GM18498 (cell line): ENCODE measurements at regions not wholly inside any gene's neighbourhood (a gene's known extent, or its start where the extent isn't known, plus 50 kb on each side); places are given as distances from the start of the nearest gene placed in this dataset.
A peak's percentile ranks its signal among the peaks of the same experiment; 100 is the strongest.

Experiments used
- ATAC-seq: cut with Tn5 transposase; IDR thresholded peaks from one replicate; pipeline ENCODE4 v1.9.1; 2021; ENCODE audit warnings: mild to moderate bottlenecking, moderate library complexity; ENCODE audit not compliant: unreplicated experiment

DNA sequence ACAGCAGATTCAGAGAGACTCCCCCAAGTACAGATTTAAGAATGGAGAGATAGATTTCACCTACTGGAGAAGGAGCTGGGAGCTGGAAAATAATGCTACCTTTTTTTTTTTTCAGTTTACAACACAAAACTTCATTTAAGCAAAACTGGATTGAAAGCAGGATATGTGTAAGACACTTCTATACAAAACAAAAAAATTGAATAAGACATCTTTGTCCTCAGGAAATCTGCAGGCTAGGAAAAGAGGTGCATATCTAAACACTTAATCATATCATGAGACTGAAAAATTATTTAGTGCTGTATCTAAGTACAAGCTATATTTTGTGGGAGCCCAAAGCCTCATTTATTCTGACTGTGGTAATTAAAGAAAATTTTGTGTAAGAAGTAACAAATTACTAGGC is 516.1 kb downstream of the ZIC1 start:
- no peak for ATAC-seq

DNA sequence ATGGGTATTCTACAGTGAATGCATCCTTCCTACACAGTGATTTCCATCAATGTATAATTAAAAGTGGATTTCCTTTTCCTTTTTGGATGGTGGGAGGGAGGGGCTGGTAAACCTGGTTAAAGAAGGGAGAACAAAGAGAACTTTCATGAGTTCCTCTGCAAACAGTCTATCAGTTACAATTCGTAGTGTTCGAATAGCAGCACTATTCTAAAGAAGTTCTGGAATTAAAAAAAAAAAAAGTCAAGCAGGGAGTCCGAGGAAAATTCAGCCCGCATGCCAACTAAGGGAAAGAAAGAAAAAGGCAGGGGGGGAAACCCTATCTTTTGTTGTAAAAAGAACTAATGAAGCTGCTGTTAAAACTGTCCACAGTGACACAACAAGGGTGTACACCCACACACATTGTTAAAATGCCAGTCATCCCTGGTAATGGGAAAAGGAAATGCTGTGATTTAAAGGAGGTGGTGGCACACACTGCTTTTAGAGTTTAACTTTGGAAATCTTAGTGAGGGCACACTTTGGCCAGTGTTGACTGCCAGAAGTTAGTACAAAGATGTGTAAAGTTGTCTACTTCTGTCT is 521.2 kb downstream of the ZIC1 start:
- ATAC-seq: no peak

DNA sequence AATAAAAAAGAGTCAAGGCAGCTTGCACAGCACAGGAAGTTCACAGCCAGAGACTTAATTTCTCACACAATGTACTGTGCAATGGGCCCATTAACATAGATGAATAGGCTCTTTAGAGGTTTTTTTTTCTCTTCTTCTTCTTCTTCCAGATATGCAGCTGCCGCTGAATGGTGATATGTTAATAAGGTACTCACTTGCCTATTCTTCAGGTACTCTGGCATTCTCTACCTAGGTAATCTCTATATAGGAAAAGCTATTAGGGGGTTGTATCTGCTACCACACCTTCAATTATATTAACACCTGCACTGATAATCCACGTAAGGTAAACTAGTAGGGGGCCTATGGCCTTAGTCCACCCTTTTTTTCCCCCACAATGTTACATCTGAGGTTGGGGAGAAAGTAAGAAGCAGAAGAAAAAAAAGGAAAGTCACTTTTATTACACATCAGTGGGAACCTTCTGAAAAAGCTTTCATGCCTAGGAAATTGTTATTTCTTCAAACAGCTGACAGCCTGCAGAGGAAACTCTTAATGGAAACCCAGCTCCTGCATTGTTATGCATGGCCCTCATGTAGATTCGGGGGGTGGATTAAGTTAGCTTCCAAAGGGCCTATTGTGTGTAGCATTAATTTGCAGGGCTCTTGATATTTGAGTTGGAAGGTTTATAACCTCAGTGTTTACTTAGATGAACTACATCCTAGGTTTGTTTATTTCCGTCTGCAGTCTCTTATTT is 525.5 kb downstream of the ZIC1 start:
- ATAC-seq: no peak

DNA sequence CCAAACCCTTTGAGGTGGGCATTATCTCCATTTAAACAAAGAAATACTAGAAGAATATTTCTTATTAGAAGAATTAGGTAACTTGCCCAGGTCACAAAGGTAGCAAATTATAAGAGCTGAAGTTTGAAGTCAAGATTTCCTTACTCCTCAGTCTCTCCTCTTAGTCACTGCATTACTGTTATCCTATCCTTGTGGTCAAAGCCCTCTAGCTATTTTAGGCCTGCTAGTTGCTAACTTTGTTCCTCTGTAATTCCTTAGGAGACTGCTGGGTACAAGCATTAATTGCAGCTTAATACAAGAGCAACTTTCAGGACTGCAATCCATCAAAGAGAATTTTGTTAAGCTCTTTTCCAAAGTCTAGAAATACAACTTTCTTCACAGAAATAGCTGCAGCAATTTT is 528.2 kb downstream of the ZIC1 start:
- no peak for ATAC-seq

DNA sequence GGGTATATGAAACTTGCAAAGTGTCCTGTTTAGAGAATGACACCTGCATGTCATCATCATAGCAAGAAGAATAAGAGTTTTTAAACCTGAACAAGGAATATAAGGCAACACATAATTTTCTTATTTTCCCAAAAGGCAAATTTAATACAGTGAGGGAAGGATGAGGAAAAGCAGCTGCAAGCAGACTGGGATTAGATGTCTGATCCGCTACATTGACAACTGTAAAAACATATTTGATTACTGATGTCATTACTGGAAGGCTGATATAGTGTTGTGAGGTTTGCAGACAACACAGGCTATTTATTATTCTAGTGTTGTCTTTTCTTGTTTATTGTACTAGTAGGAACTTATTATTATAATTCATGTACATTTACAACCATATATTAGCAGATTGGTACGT is 528.7 kb downstream of the ZIC1 start:
- ATAC-seq: no peak

DNA sequence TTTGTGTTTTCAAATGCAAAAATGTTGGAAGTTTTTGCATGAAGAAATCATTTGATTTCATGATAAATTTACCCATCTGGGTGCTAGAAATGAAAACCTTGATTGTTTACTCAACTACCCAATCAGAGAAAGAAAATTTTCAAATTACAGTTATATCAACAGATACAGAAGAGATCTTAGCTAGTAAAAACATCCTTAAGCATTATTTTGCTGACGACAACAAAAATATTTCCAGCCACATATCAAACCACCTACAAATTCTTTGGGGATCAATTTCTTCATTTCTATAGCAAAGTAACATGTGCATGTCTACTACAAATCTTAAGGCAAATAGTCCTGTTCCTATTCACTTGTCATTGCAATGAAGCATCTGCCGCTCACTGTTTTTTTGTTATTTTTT is 530.3 kb downstream of the ZIC1 start:
- no peak for ATAC-seq

DNA sequence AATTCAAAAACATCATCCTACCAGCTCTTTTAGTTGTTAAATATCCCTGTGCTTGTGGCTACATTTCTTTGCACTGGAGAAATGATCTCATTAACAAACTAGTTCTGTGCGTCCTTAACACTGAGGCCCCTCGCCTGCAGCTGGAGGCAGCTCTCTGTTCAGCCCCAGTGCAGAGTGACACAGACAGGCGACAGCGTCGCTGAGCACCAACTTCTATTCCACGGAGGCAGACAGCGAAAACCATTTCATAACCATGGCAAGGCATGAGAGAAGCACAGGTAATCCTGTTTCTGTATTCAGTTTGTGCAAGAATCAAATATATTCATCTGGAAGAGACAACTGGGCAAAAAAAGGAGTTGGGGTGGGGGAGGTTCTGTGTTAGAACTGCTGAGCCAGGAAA is 530.7 kb downstream of the ZIC1 start:
- ATAC-seq: no peak

DNA sequence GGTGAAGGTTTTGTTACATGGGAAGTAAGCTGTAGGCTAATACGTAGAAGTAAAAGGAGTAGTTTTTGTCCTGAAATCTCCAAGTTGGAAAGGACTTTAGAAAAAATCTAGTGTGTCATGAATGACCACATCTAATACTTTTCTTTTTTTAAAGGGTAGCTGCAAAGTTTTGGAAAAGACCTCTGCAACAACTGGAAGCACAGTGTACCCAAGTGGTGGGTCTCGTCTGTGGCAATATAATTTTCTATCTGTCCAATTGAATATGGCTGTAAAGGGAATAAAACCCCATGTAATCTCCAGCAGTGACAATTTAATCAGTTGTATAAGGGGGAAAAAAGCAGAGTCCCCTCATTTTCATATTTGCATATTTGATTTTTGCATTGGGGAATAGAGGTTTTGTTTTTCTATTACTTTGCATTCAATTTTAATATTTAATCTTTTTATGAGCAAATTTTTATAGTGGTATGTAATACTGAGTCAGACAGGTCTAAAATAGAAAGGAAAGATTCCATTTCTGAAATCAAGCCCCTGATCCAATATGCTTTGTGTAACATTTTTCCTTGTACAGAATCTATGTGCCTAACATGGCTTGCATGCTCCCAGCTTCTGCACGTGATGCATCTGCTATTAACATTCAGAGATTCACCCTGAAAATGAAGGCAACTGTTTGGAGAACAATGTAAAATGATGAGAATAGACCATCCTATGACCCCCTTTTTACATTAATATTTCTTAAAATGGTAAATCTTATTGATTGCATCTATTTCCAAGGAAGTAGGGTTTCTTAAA is 531.4 kb downstream of the ZIC1 start:
- ATAC-seq: no peak

DNA sequence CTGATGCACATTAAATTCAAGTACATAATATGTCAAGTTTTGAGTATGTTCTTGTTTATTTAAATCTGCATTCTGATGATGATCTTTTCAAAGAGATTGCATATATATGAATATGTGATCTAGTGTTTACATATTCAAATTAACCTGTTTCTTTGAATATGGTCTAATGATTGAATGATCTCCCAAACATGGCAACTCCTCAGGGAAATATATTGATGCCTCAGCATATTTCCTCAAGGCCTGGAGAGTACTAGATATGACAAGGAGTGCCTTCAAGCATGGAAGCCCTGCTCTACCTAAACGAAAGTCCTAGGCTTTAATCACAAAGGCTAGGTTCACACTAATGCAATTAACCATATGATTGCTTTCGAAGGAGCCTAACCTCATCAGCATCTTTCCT is 532.8 kb downstream of the ZIC1 start:
- no peak for ATAC-seq

DNA sequence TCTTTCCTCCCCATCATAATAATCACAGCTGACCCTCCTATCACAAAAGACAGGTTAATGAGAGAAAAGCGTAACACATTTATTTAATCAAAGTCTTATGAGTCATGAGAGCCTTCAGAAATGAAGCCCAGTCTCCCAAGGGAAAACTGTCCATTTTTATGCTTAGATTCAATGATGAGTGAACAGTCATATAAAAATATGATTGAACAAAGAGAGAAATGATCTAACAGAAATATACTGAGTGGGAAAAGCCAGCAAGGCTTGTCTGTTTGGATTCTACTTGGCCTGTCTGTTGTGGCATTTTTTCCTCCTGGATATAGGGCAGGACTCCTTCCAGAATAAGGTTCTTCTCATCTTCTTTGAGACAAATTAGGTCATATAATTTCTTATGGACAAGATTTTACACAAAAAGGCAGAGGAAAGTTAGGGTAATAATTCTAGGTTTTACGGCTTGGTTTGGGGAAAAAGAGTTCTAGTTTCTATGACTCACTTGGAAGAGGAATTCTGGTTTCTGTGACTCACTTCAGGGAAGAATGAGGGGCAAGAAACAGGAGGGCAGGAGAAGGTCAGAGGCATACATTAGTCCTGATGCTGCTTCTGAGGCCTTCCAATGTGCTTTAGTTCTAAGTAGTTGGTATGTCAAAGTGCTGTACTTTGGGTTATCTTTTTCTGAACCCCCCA is 534.2 kb downstream of the ZIC1 start:
- ATAC-seq: no peak

DNA sequence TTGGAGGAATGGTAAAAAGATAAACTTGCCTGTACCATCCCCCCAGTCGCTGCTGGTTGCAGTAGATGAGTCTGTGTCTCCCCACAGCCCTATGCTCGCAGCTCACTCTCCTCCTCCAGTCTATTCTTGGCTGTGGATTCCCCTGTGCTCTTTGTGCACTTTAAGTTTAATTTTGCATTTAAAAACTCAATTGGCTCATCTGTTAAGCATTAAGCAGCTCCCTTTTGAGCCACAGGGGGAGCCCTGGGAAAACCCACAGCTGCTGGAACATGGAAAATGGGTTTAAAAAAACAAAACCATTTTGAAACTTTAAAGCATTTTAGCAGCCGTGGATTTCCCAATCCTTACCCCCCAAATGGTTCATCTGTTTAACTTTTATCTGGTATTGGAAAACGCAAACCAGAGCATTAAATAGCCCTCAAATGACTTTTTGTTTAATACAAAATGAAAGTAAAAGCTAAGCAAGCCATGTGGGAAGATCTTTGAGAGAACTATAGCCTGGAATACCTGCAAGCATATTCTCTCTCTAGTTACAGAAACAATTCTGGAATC is 536.9 kb downstream of the ZIC1 start:
- peak; percentile 71 for ATAC-seq

DNA sequence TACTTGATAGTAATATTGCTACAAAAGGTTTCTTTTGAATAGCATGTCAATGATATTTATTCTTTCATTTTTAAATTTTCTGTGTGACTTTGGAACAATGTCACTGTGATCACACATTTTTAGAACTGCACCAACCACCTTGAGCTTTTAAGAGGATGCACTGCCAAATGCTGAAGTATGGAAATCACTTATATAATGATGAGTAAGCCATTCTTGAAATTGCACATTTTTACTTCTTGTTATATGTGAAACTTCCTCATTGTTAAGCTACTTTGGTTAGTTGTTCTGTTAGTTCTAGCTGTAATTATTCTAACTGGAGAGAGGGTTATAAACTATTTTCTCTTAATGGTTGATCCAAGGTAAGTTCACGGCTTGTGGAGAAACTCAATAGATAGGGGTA is 547.5 kb downstream of the ZIC1 start:
- no peak for ATAC-seq

DNA sequence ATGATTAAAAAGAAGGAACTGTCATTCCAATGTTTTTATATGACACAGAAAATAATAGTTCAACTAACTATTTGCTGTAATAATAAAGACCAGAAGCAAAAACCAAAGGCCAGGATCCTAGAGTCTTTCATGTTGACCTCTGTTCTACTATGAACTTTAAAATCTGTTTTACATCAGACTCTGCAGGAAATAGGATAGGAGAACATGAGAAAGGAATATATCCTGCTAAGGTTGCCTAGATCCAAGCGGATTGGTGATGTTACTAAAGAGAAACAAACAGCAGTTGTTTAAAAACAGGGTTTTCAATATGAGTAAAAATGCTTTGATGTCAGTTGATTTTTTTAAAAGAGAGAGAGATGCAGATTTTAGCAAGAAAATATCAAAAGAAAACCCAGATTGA is 549.6 kb downstream of the ZIC1 start:
- no peak for ATAC-seq

DNA sequence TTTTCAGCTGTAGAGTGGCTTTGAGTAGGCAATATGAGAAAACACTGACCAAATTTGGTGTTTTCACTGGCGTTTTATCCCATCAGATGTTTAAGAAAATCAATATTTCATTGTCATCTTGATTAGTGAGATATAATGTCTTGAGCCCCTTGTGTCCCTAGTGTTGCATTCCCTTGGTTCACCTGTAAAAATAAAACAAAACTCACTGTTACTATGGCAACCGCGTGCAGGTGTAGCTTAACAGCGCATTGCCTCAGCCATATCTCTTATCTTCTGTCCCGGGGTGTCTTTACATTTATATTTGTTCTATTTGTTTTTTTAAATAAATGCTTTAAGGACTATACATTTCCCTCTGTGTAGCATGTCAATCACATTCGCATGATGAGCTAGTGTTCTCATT is 551.6 kb downstream of the ZIC1 start:
- ATAC-seq: no peak

DNA sequence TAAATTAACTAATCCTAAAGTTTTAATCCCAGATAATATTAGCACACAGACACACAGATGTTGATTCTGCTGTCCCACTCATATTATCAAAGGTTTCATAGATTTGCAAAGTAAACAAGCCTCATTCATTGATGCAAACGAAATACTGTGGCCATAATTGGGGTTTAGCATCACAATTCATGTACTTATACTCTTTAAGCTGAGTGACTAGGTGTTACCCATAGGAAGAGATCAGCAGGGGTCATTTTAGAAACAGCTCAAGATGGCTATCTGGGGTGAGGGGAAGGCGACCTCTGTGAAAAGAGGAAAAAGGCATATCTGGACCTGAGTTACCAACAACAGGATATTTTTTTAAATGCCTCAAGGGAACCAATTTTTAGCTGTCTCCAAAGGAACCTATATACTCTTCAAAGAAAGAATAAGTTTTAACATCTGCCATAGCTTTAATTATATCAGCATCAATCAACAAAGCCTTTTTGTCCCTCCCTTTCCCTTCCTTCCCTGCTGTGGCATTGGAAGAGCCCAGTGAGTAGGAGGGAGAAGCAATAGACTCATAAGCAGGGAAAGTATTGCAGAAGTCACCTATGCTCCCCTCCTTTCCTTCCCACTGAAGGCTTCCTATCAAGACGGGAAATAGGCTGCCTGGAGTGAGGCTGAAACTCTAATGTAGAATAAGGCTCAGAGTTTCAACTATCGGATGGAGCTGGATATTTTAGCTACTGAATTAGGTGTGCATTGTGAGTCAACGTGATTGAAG is 553.4 kb downstream of the ZIC1 start:
- no peak for ATAC-seq

DNA sequence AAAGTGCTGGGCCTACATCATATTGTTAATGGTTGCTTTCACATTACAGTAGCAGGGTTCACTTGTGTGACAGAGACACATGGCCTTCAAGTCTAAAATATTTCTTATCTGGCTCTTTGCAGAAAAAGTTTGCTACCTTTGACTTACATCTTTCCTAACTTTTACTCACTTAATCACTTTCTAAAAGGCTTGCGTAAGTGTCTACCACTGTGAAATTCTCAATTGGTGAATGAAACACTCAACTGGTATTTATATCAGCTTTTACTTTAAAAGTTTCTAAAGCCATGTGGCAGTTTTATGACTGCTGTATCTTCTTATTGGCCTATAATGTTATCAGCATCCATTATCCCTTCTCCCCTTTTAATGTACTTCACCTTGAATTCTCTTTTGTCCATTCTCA is 554.5 kb downstream of the ZIC1 start:
- no peak for ATAC-seq

DNA sequence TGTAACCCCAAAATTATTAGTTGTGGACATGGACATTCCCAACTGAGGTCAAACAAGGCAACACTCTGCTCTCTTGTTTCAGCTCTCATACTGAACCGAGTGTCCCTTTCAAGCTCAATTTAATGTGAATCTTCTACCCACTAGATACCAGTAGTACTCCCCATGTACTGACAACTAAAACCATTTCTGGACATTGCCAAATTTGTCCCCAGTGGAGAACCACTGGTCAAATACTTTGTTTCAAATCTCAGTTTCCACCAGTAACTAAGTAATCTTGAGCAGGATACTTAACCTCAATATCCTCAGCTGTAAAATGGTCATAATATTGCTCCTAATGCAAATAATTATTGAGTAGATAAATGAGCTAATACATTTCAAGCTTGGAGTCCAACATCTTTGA is 566.0 kb downstream of the ZIC1 start:
- no peak for ATAC-seq

DNA sequence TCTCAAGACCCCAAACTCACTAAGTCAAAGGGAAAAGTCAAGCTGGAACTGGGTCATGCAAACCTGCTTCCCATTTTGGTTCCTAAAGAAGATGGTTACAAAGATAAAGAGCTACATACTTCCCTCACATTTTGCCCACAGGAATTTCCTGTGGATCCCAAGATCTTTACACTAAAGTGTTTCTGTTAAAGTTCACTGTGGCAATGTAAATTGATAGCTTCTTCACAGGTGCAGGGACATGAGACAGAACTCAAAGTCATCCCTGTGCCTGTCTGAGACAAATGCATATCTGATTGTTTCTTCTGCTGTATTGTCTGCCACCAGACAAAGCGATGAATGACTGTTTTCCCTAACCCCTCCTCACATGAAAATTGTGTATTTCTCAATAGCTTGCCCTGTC is 567.8 kb downstream of the ZIC1 start:
- no peak for ATAC-seq

DNA sequence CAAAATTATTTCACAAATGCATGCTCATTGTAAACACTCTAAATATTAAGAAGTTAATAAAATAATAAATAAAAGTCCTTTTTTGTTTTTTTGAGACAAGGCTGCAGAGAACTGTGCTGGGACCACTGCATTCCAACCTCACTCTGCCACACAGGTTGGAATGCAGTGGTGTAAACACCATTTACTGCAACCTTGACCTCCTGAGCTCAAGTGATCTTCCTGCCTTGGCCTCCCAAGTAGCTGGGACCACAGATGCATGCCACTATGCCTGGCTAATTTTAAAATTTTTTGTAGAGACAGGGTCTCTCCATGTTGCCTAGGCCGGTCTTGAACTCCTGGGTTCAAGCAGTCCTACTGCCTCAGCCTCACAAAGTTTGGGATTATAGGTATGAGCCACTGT is 578.4 kb downstream of the ZIC1 start:
- ATAC-seq: no peak

DNA sequence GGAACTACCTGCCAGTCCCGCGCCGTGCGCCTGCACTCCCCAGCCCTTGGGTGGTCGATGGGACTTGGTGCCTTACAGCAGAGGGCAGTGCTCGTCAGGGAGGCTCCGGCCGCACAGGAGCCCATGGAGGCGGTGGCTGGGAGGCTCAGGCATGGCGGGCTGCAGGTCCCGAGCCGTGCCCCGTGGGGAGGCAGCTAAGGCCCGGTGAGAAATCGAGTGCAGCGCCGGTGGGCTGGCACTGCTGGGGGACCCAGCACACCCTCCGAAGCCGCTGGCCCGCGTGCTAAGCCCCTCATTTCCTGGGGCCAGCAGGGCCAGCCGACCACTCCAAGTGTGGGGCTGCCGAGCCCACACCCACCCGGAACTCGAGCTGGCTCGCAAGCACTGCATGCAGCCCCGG is 580.2 kb downstream of the ZIC1 start:
- ATAC-seq: no peak
